OCI-LY7 (cell line): ENCODE measurements at regions not wholly inside any gene's neighbourhood (a gene's known extent, or its start where the extent isn't known, plus 50 kb on each side); places are given as distances from the start of the nearest gene placed in this dataset.

Source experiments
- BruUV-seq: library from RNA; stranded (reverse); fragments of 400-500 nt; replicated peaks from 2 replicates; lab custom pipeline; 2021; lab: Mats Ljungman, UMichigan
- CTCF ChIA-PET: fragments of 300-600 bp; sonication (Branson Sonifier 250); formaldehyde crosslinking; loops from one replicate; lab custom pipeline; 2022; ENCODE audit warnings: antibody characterized with exemption; ENCODE audit not compliant: unreplicated experiment; lab: Charles Lee
- POLR2A ChIA-PET: fragments of 300-600 bp; sonication (Branson Sonifier 250); formaldehyde crosslinking; loops from one replicate; lab custom pipeline; 2022; ENCODE audit warnings: antibody characterized with exemption; lab: Charles Lee
- DNase-seq: peaks from one replicate; pipeline ENCODE4 v3.0.0-alpha.2; 2015; ENCODE audit warnings: low spot score
- H2AFZ ChIP-seq: fragments of 200-600 bp; sonication (generic), shearing (Covaris generic); 2 replicates; pipeline ENCODE4 v1.6.1; 2014; ENCODE audit warnings: mild to moderate bottlenecking, antibody characterized with exemption, low read length, moderate library complexity
- H3K27ac ChIP-seq: fragments of 200-600 bp; sonication (generic); 2 replicates; pipeline ENCODE4 v1.5.1; 2014; ENCODE audit warnings: mixed run types, low read depth, mild to moderate bottlenecking, moderate library complexity, low read length, inconsistent platforms; ENCODE audit not compliant: poor library complexity, severe bottlenecking
- H3K36me3 ChIP-seq: fragments of 200-600 bp; sonication (generic); 2 replicates; pipeline ENCODE4 v1.6.1; 2014; ENCODE audit warnings: mild to moderate bottlenecking, antibody characterized with exemption, low read length, moderate library complexity, mixed read lengths; ENCODE audit not compliant: insufficient read depth
- H3K4me1 ChIP-seq: fragments of 200-600 bp; sonication (generic); 2 replicates; pipeline ENCODE4 v1.5.1; 2014; ENCODE audit warnings: mild to moderate bottlenecking, low read length; ENCODE audit not compliant: insufficient read depth, poor library complexity, severe bottlenecking
- H3K4me2 ChIP-seq: fragments of 200-600 bp; sonication (generic); 2 replicates; pipeline ENCODE4 v1.6.1; 2014; ENCODE audit warnings: mild to moderate bottlenecking, low read length
- H3K4me3 ChIP-seq: fragments of 200-600 bp; sonication (generic); 2 replicates; pipeline ENCODE4 v1.5.1; 2014; ENCODE audit warnings: mild to moderate bottlenecking, low read depth, low read length; ENCODE audit not compliant: poor library complexity, severe bottlenecking
- H3K79me2 ChIP-seq: fragments of 200-600 bp; sonication (generic); 2 replicates; pipeline ENCODE4 v1.6.1; 2016; ENCODE audit warnings: low read depth, mild to moderate bottlenecking, low read length, moderate library complexity, mixed read lengths; ENCODE audit not compliant: insufficient read depth
- H3K9me2 ChIP-seq: fragments of 200-600 bp; sonication (generic); 2 replicates; pipeline ENCODE4 v1.6.1; 2016; ENCODE audit warnings: mild to moderate bottlenecking, low read length, mixed read lengths; ENCODE audit not compliant: insufficient read depth
- H3K9me3 ChIP-seq: fragments of 200-600 bp; sonication (generic); 2 replicates; pipeline ENCODE4 v1.6.1; 2014; ENCODE audit warnings: mild to moderate bottlenecking, mixed run types, low read length, mixed read lengths
- H4K20me1 ChIP-seq: fragments of 200-600 bp; sonication (generic); 2 replicates; pipeline ENCODE4 v1.6.1; 2014; ENCODE audit warnings: mild to moderate bottlenecking, antibody characterized with exemption, low read length, moderate library complexity, mixed read lengths; ENCODE audit not compliant: insufficient read depth
- CTCF ChIP-seq: fragments of 200-600 bp; sonication (generic); conservative IDR thresholded peaks from 2 replicates; pipeline ENCODE4 v1.5.1; 2014; ENCODE audit warnings: mild to moderate bottlenecking, antibody characterized with exemption, low read length, moderate library complexity, mixed read lengths
- EZH2phosphoT487 ChIP-seq: fragments of 200-600 bp; sonication (generic); IDR thresholded peaks from 2 replicates; pipeline ENCODE4 v1.6.1; 2018; ENCODE audit warnings: low read depth, borderline replicate concordance, mild to moderate bottlenecking, mixed run types, antibody characterized with exemption, low read length, moderate library complexity, mixed read lengths
- intact Hi-C: fragments of 100-400 bp; cut with micrococcal nuclease; formaldehyde crosslinking; loops from one replicate; pipeline ENCODE4 v1.10.0; 2022; ENCODE audit not compliant: unreplicated experiment

- BruUV-seq = no TSS peak
- POLR2A ChIA-PET = interaction anchor here (0.8 kb wide), 1 partner anchor 9 kb away, joined by 4 read pairs; no protein-coding TSS in a partner anchor
- H3K4me1 ChIP-seq = no peaks in the 10 kb centered on the region
- H3K79me2 ChIP-seq = no peaks in the 10 kb centered on the region
- H3K4me2 ChIP-seq = no peak overlapping the region
- H2AFZ ChIP-seq = no peak overlapping the region
- no peak overlapping the region for H3K4me3 ChIP-seq
- H3K9me3 ChIP-seq = no peaks in the 10 kb centered on the region
- no peak for TF ChIP-seq EZH2phosphoT487
- H4K20me1 ChIP-seq = no peaks in the 10 kb centered on the region
- no peaks in the 10 kb centered on the region for H3K36me3 ChIP-seq
- CTCF ChIA-PET = no interaction called here
- no peak for DNase-seq
- intact Hi-C loops = no loop called here
- H3K27ac ChIP-seq = no peak overlapping the region
- no peaks in the 10 kb centered on the region for H3K9me2 ChIP-seq
Observed at GRCh38 chr4:44848466-44848865, 122.1 kb upstream of the GNPDA2 start.

- ChIA-PET CTCF (no interaction called here), POLR2A (interaction anchor here (0.6 kb wide), 1 partner anchor 129 kb away, joined by 3 read pairs; no protein-coding TSS in a partner anchor)
- no peaks in the 10 kb centered on the region for H3K4me1 ChIP-seq
- H4K20me1 ChIP-seq = no peaks in the 10 kb centered on the region
- no peak overlapping the region for H3K27ac ChIP-seq
- no peak overlapping the region for H2AFZ ChIP-seq
- no peaks in the 10 kb centered on the region for H3K36me3 ChIP-seq
- no peaks in the 10 kb centered on the region for H3K9me3 ChIP-seq
- no peaks in the 10 kb centered on the region for H3K79me2 ChIP-seq
- BruUV-seq = no TSS peak
- intact Hi-C loops = no loop called here
- no peaks in the 10 kb centered on the region for H3K9me2 ChIP-seq
- no peak overlapping the region for H3K4me2 ChIP-seq
- TF ChIP-seq CTCF (no peak), EZH2phosphoT487 (no peak)
- DNase-seq = no peak
- no peak overlapping the region for H3K4me3 ChIP-seq
Observed at GRCh38 chr4:44845993-44846392, 119.6 kb upstream of the GNPDA2 start.

- ChIA-PET POLR2A (no interaction called here), CTCF (no interaction called here)
- Histone ChIP-seq H3K4me1 (no peaks in the 10 kb centered on the region), H3K9me3 (no peaks in the 10 kb centered on the region), H3K4me2 (no peak overlapping the region), H3K4me3 (no peak overlapping the region), H3K27ac (no peak overlapping the region), H3K79me2 (no peaks in the 10 kb centered on the region), H4K20me1 (no peaks in the 10 kb centered on the region), H2AFZ (no peak overlapping the region), H3K36me3 (no peaks in the 10 kb centered on the region), H3K9me2 (no peaks in the 10 kb centered on the region)
- TF ChIP-seq CTCF (no peak), EZH2phosphoT487 (no peak)
- BruUV-seq = no TSS peak
- no peak for DNase-seq
- intact Hi-C loops = no loop called here
Observed at GRCh38 chr4:44845309-44845708, 119.0 kb upstream of the GNPDA2 start.
